ENCODE measurements at regions not wholly inside any gene's neighbourhood (a gene's known extent, or its start where the extent isn't known, plus 50 kb on each side); places are given as distances from the start of the nearest gene placed in this dataset.

GRCh38 chr22:22410121-22410520 lies 98.4 kb downstream of the ZNF280B start:
- DNase-seq (no peak), ATAC-seq (no peak)
- intact Hi-C loops (cut with DNase I, micrococcal nuclease) = no loop called here
- Mint-ChIP-seq H3K36me3 (ENCODE audit: low read depth) (no peaks in the 10 kb centered on the region), H3K9me3 (ENCODE audit: low read depth) (no peaks in the 10 kb centered on the region), H3K27me3 (peaks cover 18% of the 10 kb centered on the region), H3K4me1 (no peaks in the 10 kb centered on the region), H3K4me3 (no peak overlapping the region), H3K27ac (no peak overlapping the region)
- ChIA-PET CTCF (interaction anchor here (1.6 kb wide), 1 partner anchor 10 kb away, joined by 3 read pairs; no protein-coding TSS in a partner anchor), POLR2A (interaction anchor here (0.6 kb wide), 1 partner anchor 777 kb away, joined by 3 read pairs; no protein-coding TSS in a partner anchor)

GRCh38 chr22:22410677-22411076 lies 97.9 kb downstream of the ZNF280B start:
- H3K4me3 Mint-ChIP-seq = no peak overlapping the region
- DNase-seq = no peak
- intact Hi-C loops (cut with DNase I, micrococcal nuclease) = no loop called here
- no peak for ATAC-seq
- CTCF ChIA-PET = interaction anchor here (1.6 kb wide), 1 partner anchor 9 kb away, joined by 3 read pairs; no protein-coding TSS in a partner anchor
- peaks cover 18% of the 10 kb centered on the region for H3K27me3 Mint-ChIP-seq
- no peaks in the 10 kb centered on the region for H3K36me3 Mint-ChIP-seq (ENCODE audit: low read depth)
- no peak overlapping the region for H3K27ac Mint-ChIP-seq
- H3K9me3 Mint-ChIP-seq (ENCODE audit: low read depth) = no peaks in the 10 kb centered on the region
- POLR2A ChIA-PET = interaction anchor here (0.6 kb wide), 1 partner anchor 776 kb away, joined by 3 read pairs; no protein-coding TSS in a partner anchor
- H3K4me1 Mint-ChIP-seq = no peaks in the 10 kb centered on the region

GRCh38 chr22:22414266-22414665 lies 94.3 kb downstream of the ZNF280B start:
- ATAC-seq = no peak

GRCh38 chr22:22417495-22418162 lies 90.9 kb downstream of the ZNF280B start:
- POLR2A ChIA-PET = no interaction called here
- Mint-ChIP-seq H3K27me3 (peaks cover 31% of the 10 kb centered on the region), H3K4me1 (no peaks in the 10 kb centered on the region), H3K9me3 (ENCODE audit: low read depth) (no peaks in the 10 kb centered on the region), H3K36me3 (ENCODE audit: low read depth) (no peaks in the 10 kb centered on the region), H3K4me3 (no peak overlapping the region), H3K27ac (no peak overlapping the region)
- ATAC-seq (no peak), DNase-seq (no peak)
- intact Hi-C loops (cut with DNase I, micrococcal nuclease) = no loop called here
- CTCF ChIA-PET = interaction anchor here (1.0 to 1.2 kb wide), 2 partner anchors 9 to 91 kb away, joined by 3 read pairs; no protein-coding TSS in a partner anchor

More at GRCh38 chr22:22414266-22414665, 94.3 kb downstream of the ZNF280B start:
- no peak for DNase-seq
- CTCF ChIA-PET = interaction anchor here (0.8 to 1.8 kb wide), 4 partner anchors 8 to 23 kb away, joined by 3 to 11 read pairs (median 5); no protein-coding TSS in a partner anchor
- Mint-ChIP-seq H3K27me3 (peaks cover 29% of the 10 kb centered on the region), H3K27ac (no peak overlapping the region), H3K9me3 (ENCODE audit: low read depth) (no peaks in the 10 kb centered on the region), H3K4me3 (no peak overlapping the region), H3K4me1 (no peaks in the 10 kb centered on the region), H3K36me3 (ENCODE audit: low read depth) (no peaks in the 10 kb centered on the region)
- intact Hi-C loops (cut with DNase I, micrococcal nuclease) = no loop called here
- POLR2A ChIA-PET = no interaction called here

GRCh38 chr22:22418163-22418549 lies 90.4 kb downstream of the ZNF280B start:
- DNase-seq = no peak
- ChIA-PET POLR2A (no interaction called here), CTCF (interaction anchor here (1.2 kb wide), 1 partner anchor 91 kb away, joined by 3 read pairs; no protein-coding TSS in a partner anchor)
- Mint-ChIP-seq H3K36me3 (ENCODE audit: low read depth) (no peaks in the 10 kb centered on the region), H3K4me1 (no peaks in the 10 kb centered on the region), H3K27me3 (peaks cover 28% of the 10 kb centered on the region), H3K4me3 (no peak overlapping the region), H3K9me3 (ENCODE audit: low read depth) (no peaks in the 10 kb centered on the region), H3K27ac (no peak overlapping the region)
- intact Hi-C loops (cut with DNase I, micrococcal nuclease) = no loop called here
- no peak for ATAC-seq

GRCh38 chr22:22418957-22419356 lies 89.6 kb downstream of the ZNF280B start:
- Mint-ChIP-seq H3K4me3 (no peak overlapping the region), H3K27ac (no peak overlapping the region), H3K36me3 (ENCODE audit: low read depth) (no peaks in the 10 kb centered on the region), H3K27me3 (peaks cover 28% of the 10 kb centered on the region), H3K9me3 (ENCODE audit: low read depth) (no peaks in the 10 kb centered on the region), H3K4me1 (no peaks in the 10 kb centered on the region)
- ATAC-seq = no peak
- POLR2A ChIA-PET = no interaction called here
- CTCF ChIA-PET = interaction anchor here (1.0 to 1.4 kb wide), 3 partner anchors 9 to 90 kb away, joined by 3 read pairs; no protein-coding TSS in a partner anchor
- intact Hi-C loops (cut with DNase I, micrococcal nuclease) = no loop called here
- DNase-seq = no peak

- POLR2A ChIA-PET = no interaction called here
- Mint-ChIP-seq H3K27me3 (peaks cover 32% of the 10 kb centered on the region), H3K36me3 (ENCODE audit: low read depth) (no peaks in the 10 kb centered on the region), H3K4me3 (no peak overlapping the region), H3K27ac (no peak overlapping the region), H3K4me1 (no peaks in the 10 kb centered on the region), H3K9me3 (ENCODE audit: low read depth) (no peaks in the 10 kb centered on the region)
- DNase-seq = no peak
- intact Hi-C loops (cut with DNase I, micrococcal nuclease) = loop anchor here in 1 of 2 experiments (10.0 kb wide), 1 partner anchor 66 kb away; no protein-coding TSS in a partner anchor
- ATAC-seq = no peak
- CTCF ChIA-PET = interaction anchor here (0.6 to 1.1 kb wide), 3 partner anchors 22 to 134 kb away, joined by 3 read pairs; no protein-coding TSS in a partner anchor
Measured at GRCh38 chr22:22420580-22420979, 88.0 kb downstream of the ZNF280B start.

- DNase-seq (no peak), ATAC-seq (no peak)
- CTCF ChIA-PET = interaction anchor here (0.8 to 1.8 kb wide), 5 partner anchors 13 to 35 kb away, joined by 3 to 6 read pairs (median 3); no protein-coding TSS in a partner anchor
- H3K27me3 Mint-ChIP-seq = peaks cover 27% of the 10 kb centered on the region
- no peaks in the 10 kb centered on the region for H3K9me3 Mint-ChIP-seq (ENCODE audit: low read depth)
- POLR2A ChIA-PET = no interaction called here
- H3K27ac Mint-ChIP-seq = no peak overlapping the region
- H3K36me3 Mint-ChIP-seq (ENCODE audit: low read depth) = no peaks in the 10 kb centered on the region
- no peaks in the 10 kb centered on the region for H3K4me1 Mint-ChIP-seq
- no peak overlapping the region for H3K4me3 Mint-ChIP-seq
- intact Hi-C loops (cut with DNase I, micrococcal nuclease) = loop anchor here in 1 of 2 experiments (10.0 kb wide), 1 partner anchor 67 kb away; no protein-coding TSS in a partner anchor
Measured at GRCh38 chr22:22421392-22421791, 87.2 kb downstream of the ZNF280B start.

- no peaks in the 10 kb centered on the region for H3K36me3 Mint-ChIP-seq (ENCODE audit: low read depth)
- intact Hi-C loops (cut with DNase I, micrococcal nuclease) = loop anchor here (1.0 to 10.0 kb wide), 2 partner anchors 65 to 68 kb away; no protein-coding TSS in a partner anchor
Measured at GRCh38 chr22:22422629-22423112, 85.9 kb downstream of the ZNF280B start.

GRCh38 chr22:22423681-22424080 lies 84.9 kb downstream of the ZNF280B start:
- Mint-ChIP-seq H3K9me3 (ENCODE audit: low read depth) (no peaks in the 10 kb centered on the region), H3K27me3 (peaks cover 18% of the 10 kb centered on the region), H3K4me1 (no peaks in the 10 kb centered on the region), H3K4me3 (no peak overlapping the region), H3K36me3 (ENCODE audit: low read depth) (no peaks in the 10 kb centered on the region), H3K27ac (no peak overlapping the region)
- CTCF ChIA-PET = interaction anchor here (0.7 kb wide), 1 partner anchor 10 kb away, joined by 3 read pairs; no protein-coding TSS in a partner anchor
- DNase-seq (no peak), ATAC-seq (no peak)
- intact Hi-C loops (cut with DNase I, micrococcal nuclease) = loop anchor here in 1 of 2 experiments (10.0 kb wide), 1 partner anchor 69 kb away; no protein-coding TSS in a partner anchor
- POLR2A ChIA-PET = no interaction called here

More at GRCh38 chr22:22422629-22423112, 85.9 kb downstream of the ZNF280B start:
- Mint-ChIP-seq H3K27me3 (peaks cover 20% of the 10 kb centered on the region), H3K27ac (no peak overlapping the region), H3K4me3 (no peak overlapping the region), H3K4me1 (no peaks in the 10 kb centered on the region), H3K9me3 (ENCODE audit: low read depth) (no peaks in the 10 kb centered on the region)
- DNase-seq (peak; percentile 87), ATAC-seq (peak; percentile 91)
- POLR2A ChIA-PET = no interaction called here
- CTCF ChIA-PET = interaction anchor here (0.5 to 1.8 kb wide), 19 partner anchors 9 to 283 kb away, joined by 3 to 11 read pairs (median 4); no protein-coding TSS in a partner anchor

GRCh38 chr22:22424210-22424800 lies 84.2 kb downstream of the ZNF280B start:
- Mint-ChIP-seq H3K36me3 (ENCODE audit: low read depth) (no peaks in the 10 kb centered on the region), H3K9me3 (ENCODE audit: low read depth) (no peaks in the 10 kb centered on the region), H3K27me3 (peaks cover 15% of the 10 kb centered on the region), H3K27ac (no peak overlapping the region), H3K4me1 (no peaks in the 10 kb centered on the region), H3K4me3 (no peak overlapping the region)
- intact Hi-C loops (cut with DNase I, micrococcal nuclease) = loop anchor here in 1 of 2 experiments (10.0 kb wide), 1 partner anchor 70 kb away; no protein-coding TSS in a partner anchor
- CTCF ChIA-PET = interaction anchor here (0.7 kb wide), 1 partner anchor 10 kb away, joined by 3 read pairs; no protein-coding TSS in a partner anchor
- POLR2A ChIA-PET = no interaction called here
- ATAC-seq (no peak), DNase-seq (no peak)

Measured in activated CD4-positive, alpha-beta T cell treated with anti-CD3 and anti-CD28 coated beads for 36 hours (primary cell).